IMR-90 (cell line): ENCODE measurements at regions not wholly inside any gene's neighbourhood (a gene's known extent, or its start where the extent isn't known, plus 50 kb on each side); places are given as distances from the start of the nearest gene placed in this dataset.
A peak's percentile ranks its signal among the peaks of the same experiment; 100 is the strongest.

Experiments
- ATAC-seq: fragments of 200-7000 bp; cut with Tn5 transposase; 2 replicates; pipeline ENCODE4 v1.9.1; 2020; ENCODE audit warnings: low read depth, mild to moderate bottlenecking, moderate library complexity
- BruUV-seq: library from RNA; stranded (reverse); fragments of 400-500 nt; replicated peaks from 2 replicates; lab custom pipeline; 2021; lab: Mats Ljungman, UMichigan
- CTCF ChIA-PET: fragments of 300-600 bp; formaldehyde crosslinking; extraction: SDS; loops from one replicate; lab custom pipeline; 2021; ENCODE audit warnings: antibody characterized with exemption; lab: Yijun Ruan, JAX
- POLR2A ChIA-PET: fragments of 300-600 bp; sonication (Branson Sonifier 250); formaldehyde crosslinking; loops from one replicate; lab custom pipeline; 2022; ENCODE audit warnings: antibody characterized with exemption; ENCODE audit not compliant: unreplicated experiment; lab: Charles Lee
- DNase-seq: peaks from one replicate; pipeline ENCODE4 v3.0.0; 2013
- H2AFZ ChIP-seq: replicated peaks from 2 replicates; pipeline ENCODE3; 2013; ENCODE audit warnings: low read length, mild to moderate bottlenecking; ENCODE audit not compliant: poor library complexity
- H2AK5ac ChIP-seq: 2 replicates; pipeline ENCODE4 v1.6.1; 2013; ENCODE audit warnings: low read depth, low read length, inconsistent platforms
- H2AK9ac ChIP-seq: replicated peaks from 2 replicates; pipeline ENCODE3; 2013; ENCODE audit warnings: mild to moderate bottlenecking, low read depth, low read length, moderate library complexity; ENCODE audit not compliant: poor library complexity
- H2BK120ac ChIP-seq: 2 replicates; pipeline ENCODE4 v1.6.1; 2013; ENCODE audit warnings: low read depth, low read length, inconsistent platforms
- H2BK15ac ChIP-seq: 3 replicates; pipeline ENCODE4 v1.6.1; 2013; ENCODE audit warnings: low read depth, low read length, inconsistent platforms
- H2BK20ac ChIP-seq: 2 replicates; pipeline ENCODE4 v1.6.1; 2013; ENCODE audit warnings: low read depth, mild to moderate bottlenecking, inconsistent platforms, low read length, moderate library complexity
- H2BK5ac ChIP-seq: 2 replicates; pipeline ENCODE4 v1.6.1; 2013; ENCODE audit warnings: mild to moderate bottlenecking, low read depth, low read length, inconsistent platforms; ENCODE audit not compliant: poor library complexity, severe bottlenecking
- H3K14ac ChIP-seq: replicated peaks from 2 replicates; pipeline ENCODE4 v1.6.1; 2013; ENCODE audit warnings: low read depth, low read length, inconsistent platforms
- H3K18ac ChIP-seq: 2 replicates; pipeline ENCODE4 v1.6.1; 2013; ENCODE audit warnings: low read depth, low read length, control low read depth
- H3K23ac ChIP-seq: 2 replicates; pipeline ENCODE4 v1.6.1; 2013; ENCODE audit warnings: low read depth, low read length, inconsistent platforms
- H3K27ac ChIP-seq: 2 replicates; pipeline ENCODE4 v1.5.1; 2013; ENCODE audit warnings: mild to moderate bottlenecking, control low read depth, low read length; ENCODE audit not compliant: insufficient read depth
- H3K27me3 ChIP-seq: 2 replicates; pipeline ENCODE4 v1.6.1; 2013; ENCODE audit warnings: low read length; ENCODE audit not compliant: control insufficient read depth, insufficient read depth
- H3K36me3 ChIP-seq: 2 replicates; pipeline ENCODE4 v1.6.1; 2013; ENCODE audit warnings: low read length, mixed read lengths; ENCODE audit not compliant: control insufficient read depth, insufficient read depth
- H3K4ac ChIP-seq: 2 replicates; pipeline ENCODE4 v1.6.1; 2013; ENCODE audit warnings: low read depth, low read length, inconsistent platforms
- H3K4me1 ChIP-seq: 2 replicates; pipeline ENCODE4 v1.6.1; 2013; ENCODE audit warnings: low read length, mixed read lengths; ENCODE audit not compliant: control insufficient read depth, insufficient read depth
- H3K4me2 ChIP-seq: 2 replicates; pipeline ENCODE4 v1.6.1; 2013; ENCODE audit warnings: low read depth, mild to moderate bottlenecking, control low read depth, low read length, moderate library complexity
- H3K4me3 ChIP-seq: 2 replicates; pipeline ENCODE4 v1.5.1; 2013; ENCODE audit warnings: low read depth, mild to moderate bottlenecking, control low read depth, low read length, moderate library complexity; ENCODE audit not compliant: insufficient read depth
- H3K56ac ChIP-seq: 2 replicates; pipeline ENCODE4 v1.6.1; 2013; ENCODE audit warnings: low read length, inconsistent platforms; ENCODE audit not compliant: insufficient read depth; ENCODE audit errors: extremely low read depth
- H3K79me1 ChIP-seq, 2 experiments: 2 replicates each; pipeline ENCODE4 v1.6.1; 2013; ENCODE audit warnings: low read length in 2 of 2, inconsistent platforms in 1 of 2, low read depth in 1 of 2
- H3K9ac ChIP-seq: 2 replicates; pipeline ENCODE4 v1.6.1; 2013; ENCODE audit warnings: low read depth, low read length, control low read depth
- H3K9me1 ChIP-seq: 2 replicates; pipeline ENCODE4 v1.6.1; 2013; ENCODE audit warnings: low read length, inconsistent platforms; ENCODE audit not compliant: insufficient read depth
- H3K9me3 ChIP-seq: 2 replicates; pipeline ENCODE4 v1.6.1; 2013; ENCODE audit warnings: low read length; ENCODE audit not compliant: control insufficient read depth, insufficient read depth
- H4K20me1 ChIP-seq: 2 replicates; pipeline ENCODE4 v1.6.1; 2013; ENCODE audit warnings: low read length, inconsistent platforms; ENCODE audit not compliant: insufficient read depth
- H4K5ac ChIP-seq: 2 replicates; pipeline ENCODE4 v1.6.1; 2013; ENCODE audit warnings: mild to moderate bottlenecking, low read depth, low read length, control low read depth
- H4K8ac ChIP-seq, 2 experiments: 2 replicates each; pipeline ENCODE4 v1.6.1; 2013; ENCODE audit warnings: low read depth in 2 of 2, low read length in 2 of 2, control low read depth in 1 of 2, inconsistent platforms in 1 of 2
- H4K91ac ChIP-seq: 2 replicates; pipeline ENCODE4 v1.6.1; 2013; ENCODE audit warnings: low read depth, low read length, inconsistent platforms; ENCODE audit not compliant: insufficient read depth
- BHLHE40 ChIP-seq: fragments of 150-350 bp; IDR thresholded peaks from 2 replicates; pipeline ENCODE4 v1.6.1; 2016; ENCODE audit warnings: mild to moderate bottlenecking, low read depth, low read length
- CHD1 ChIP-seq: IDR thresholded peaks from 2 replicates; pipeline ENCODE4 v1.6.1; 2012; ENCODE audit warnings: low read depth, low read length, improper control_type of control experiment
- MAFK ChIP-seq: IDR thresholded peaks from 2 replicates; pipeline ENCODE4 v1.6.1; 2012; ENCODE audit warnings: low read depth, low read length, improper control_type of control experiment
- MAZ ChIP-seq: IDR thresholded peaks from 2 replicates; pipeline ENCODE4 v1.6.1; 2012; ENCODE audit warnings: low read depth, mild to moderate bottlenecking, low read length, improper control_type of control experiment, moderate library complexity, borderline replicate concordance
- NFE2L2 ChIP-seq: fragments of 150-350 bp; IDR thresholded peaks from 2 replicates; pipeline ENCODE4 v1.6.1; 2016; ENCODE audit warnings: low read depth, mild to moderate bottlenecking, low read length
- POLR2A ChIP-seq: IDR thresholded peaks from 2 replicates; pipeline ENCODE4 v1.6.1; 2012; ENCODE audit warnings: mild to moderate bottlenecking, low read depth, low read length
- RAD21 ChIP-seq: IDR thresholded peaks from 2 replicates; pipeline ENCODE4 v1.6.1; 2012; ENCODE audit warnings: low read length, improper control_type of control experiment
- SMC3 ChIP-seq: fragments of 150-350 bp; IDR thresholded peaks from 2 replicates; pipeline ENCODE4 v1.6.1; 2016; ENCODE audit warnings: low read depth, mild to moderate bottlenecking, antibody characterized with exemption, low read length, moderate library complexity
- WGBS, 2 experiments: methylation state at CpG; one replicate each; pipeline versions ENCODE4 v1.1.5 to v1.1.7; 2013; ENCODE audit warnings: missing lambda C conversion rate in 2 of 2; ENCODE audit not compliant: insufficient read length in 1 of 2; ENCODE audit errors: extremely low coverage in 2 of 2; 5-methylcytosine and 5-hydroxymethylcytosine counted together
- dilution Hi-C: fragments of 300-500 bp; cut with HindIII; formaldehyde crosslinking; loops from one replicate; pipeline ENCODE4 v1.14.3; 2018; ENCODE audit warnings: low sequenced_read_pairs; ENCODE audit not compliant: unreplicated experiment
- in situ Hi-C: fragments of 300-500 bp; cut with MboI; formaldehyde crosslinking; loops from 3 replicates; pipeline ENCODE4 v1.14.3; 2019; ENCODE audit warnings: low sequenced_read_pairs, inconsistent platforms, mixed read lengths
- intact Hi-C: fragments of 100-400 bp; cut with micrococcal nuclease; formaldehyde crosslinking; loops from 2 replicates; pipeline ENCODE4 v1.10.0; 2022

GRCh38 chr6:140202964-140203515 is 828.6 kb upstream of the CITED2 start:
- Histone ChIP-seq H3K27me3 (no peaks in the 10 kb centered on the region), H3K9ac (no peak overlapping the region), H3K14ac (peak overlapping the region; percentile 92; the same call in 1 of the 2 replicates), H3K27ac (no peak overlapping the region), H3K56ac (no peak overlapping the region), H2BK20ac (peak overlapping the region; percentile 98), H3K4me2 (no peak overlapping the region), H3K9me1 (no peaks in the 10 kb centered on the region), H2BK5ac (peak overlapping the region; percentile 87), H3K36me3 (no peaks in the 10 kb centered on the region), H3K9me3 (peaks cover 2% of the 10 kb centered on the region), H3K23ac (peak overlapping the region; percentile 77; the same call in 1 of the 2 replicates), H2AFZ (no peak overlapping the region), H2BK15ac (peak overlapping the region; percentile 87; the same call in 2 of the 3 replicates), H3K4me1 (peaks cover 2% of the 10 kb centered on the region; the same call in 1 of the 2 replicates), H4K20me1 (no peaks in the 10 kb centered on the region), H2AK9ac (no peak overlapping the region), H3K4me3 (no peak overlapping the region), H2AK5ac (peak overlapping the region; percentile 33; the same call in 1 of the 2 replicates), H3K18ac (peak overlapping the region; percentile 37; the same call in 1 of the 2 replicates), H2BK120ac (peak overlapping the region; percentile 97), H3K79me1 (no peaks in the 10 kb centered on the region), H4K5ac (peak overlapping the region; percentile 9; the same call in 1 of the 2 replicates), H3K4ac (peak overlapping the region; percentile 76; the same call in 1 of the 2 replicates), H4K91ac (peak overlapping the region; percentile 80), H4K8ac (peak overlapping the region; percentile 46 to 68)
- ChIA-PET POLR2A (no interaction called here), CTCF (no interaction called here)
- DNase-seq (no peak), ATAC-seq (no peak)
- dilution Hi-C loops, result no loop called here
- no TSS peak for BruUV-seq
- WGBS, 2 experiments, result no CpG with 5 or more reads among the region's 2 CpGs
- TF ChIP-seq NFE2L2 (no peak), RAD21 (no peak), BHLHE40 (no peak), CHD1 (no peak), MAZ (no peak), MAFK (no peak), POLR2A (no peak), SMC3 (no peak)
- in situ Hi-C loops, result no loop called here
- intact Hi-C loops, result loop anchor here (10.0 kb wide), 1 partner anchor 828 kb away; the partner anchor contains the start of gene CITED2
